ENCODE measurements at regions not wholly inside any gene's neighbourhood (a gene's known extent, or its start where the extent isn't known, plus 50 kb on each side); places are given as distances from the start of the nearest gene placed in this dataset.
A peak's percentile ranks its signal among the peaks of the same experiment; 100 is the strongest.

DNA sequence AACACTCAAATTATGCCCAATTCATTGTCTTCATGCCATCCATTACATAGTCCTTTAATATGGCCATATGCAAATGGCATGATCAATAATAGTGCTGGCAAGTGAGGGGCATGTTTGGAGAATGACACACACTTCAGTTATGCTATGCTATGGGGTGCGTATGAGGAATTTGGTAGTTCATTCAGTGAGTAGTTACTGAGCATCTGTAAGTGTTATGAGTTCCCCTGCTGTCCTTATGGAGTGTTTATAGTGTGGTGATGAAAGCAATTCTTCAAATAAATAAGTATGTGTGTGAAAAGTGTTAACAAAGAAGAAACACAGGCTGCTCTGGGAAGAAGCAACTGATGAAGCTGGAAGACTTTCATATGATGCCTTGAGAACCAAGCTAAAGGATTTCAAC is 383.7 kb upstream of the SLC14A2 start:
- no peak for DNase-seq

DNA sequence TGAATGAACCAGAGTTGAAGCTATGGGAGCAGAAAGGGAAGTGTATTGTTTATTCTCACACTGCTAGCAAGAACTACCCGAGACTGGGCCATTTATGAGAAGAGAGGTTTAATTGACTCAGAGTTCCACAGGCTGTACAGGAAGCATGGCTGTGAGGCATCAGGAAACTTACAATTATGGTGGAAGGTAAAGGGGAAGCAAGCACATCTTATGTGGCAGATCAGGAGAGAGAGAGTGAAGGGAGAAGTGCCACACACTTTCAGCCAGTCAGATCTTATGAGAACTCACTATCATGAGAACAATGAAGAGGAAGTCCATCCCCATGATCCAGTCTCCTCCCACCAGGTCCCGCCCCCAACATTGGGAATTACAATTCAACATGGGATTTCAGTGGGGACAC is 383.2 kb upstream of the SLC14A2 start:
- DNase-seq = peak; percentile 39

DNA sequence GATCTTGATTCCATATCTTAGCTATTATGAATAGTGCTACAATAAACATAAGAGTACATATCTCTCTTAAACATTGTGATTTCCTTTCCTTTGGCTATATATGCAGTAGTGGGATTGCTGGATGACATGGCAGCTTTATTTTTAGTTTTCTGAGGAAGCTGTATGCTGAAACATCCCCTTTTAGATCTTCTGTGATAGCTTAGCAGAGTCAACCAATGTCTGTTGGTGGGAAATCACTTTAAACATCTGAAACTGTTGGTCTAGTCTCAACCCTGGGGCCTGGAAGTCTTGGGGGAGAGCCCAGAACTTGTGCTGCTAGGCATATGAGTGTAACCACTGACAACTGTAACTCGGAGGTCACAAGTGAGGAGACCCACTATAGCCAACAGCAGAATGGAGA is 378.6 kb upstream of the SLC14A2 start:
- DNase-seq = peak; percentile 26

DNA sequence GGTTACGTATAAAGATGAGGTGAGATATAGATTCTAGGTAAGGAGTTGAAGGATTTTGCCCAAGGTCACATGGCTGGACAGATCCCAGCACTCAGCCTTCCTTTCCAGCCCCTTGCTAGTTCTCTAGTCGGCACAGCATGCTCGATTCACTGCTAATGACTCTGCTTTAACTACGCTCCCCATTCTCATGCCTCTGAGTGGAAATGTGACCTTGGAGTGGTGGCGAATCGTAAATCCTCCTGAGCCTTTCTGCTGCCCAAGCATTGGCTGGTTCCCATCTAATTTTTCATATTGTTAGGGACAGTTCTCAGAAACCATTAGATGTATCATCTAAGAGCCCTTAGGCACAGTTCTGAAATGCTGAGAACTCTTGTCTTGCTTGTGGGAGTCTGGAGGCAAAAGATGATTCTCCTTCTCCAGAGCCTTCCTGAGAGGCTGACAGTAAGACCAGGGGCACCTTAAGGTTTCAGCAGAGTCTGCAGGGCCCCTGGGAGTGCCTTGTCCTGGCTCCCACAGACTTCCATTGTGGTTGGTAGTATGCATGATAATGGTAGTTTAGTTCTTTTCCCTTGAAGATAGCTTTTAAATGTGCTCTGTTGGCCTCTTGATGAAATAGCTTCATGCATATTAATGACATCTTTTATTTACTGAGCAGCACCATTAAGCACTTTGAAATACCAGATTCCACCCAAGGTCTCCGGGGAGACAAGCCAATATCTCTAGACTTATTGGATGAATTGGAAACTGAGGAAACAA is 377.8 kb upstream of the SLC14A2 start:
- DNase-seq = no peak

GRCh38 chr18:45241271-45241670 is 374.0 kb upstream of the SLC14A2 start:
- DNase-seq = no peak

GRCh38 chr18:45241982-45242565 is 373.2 kb upstream of the SLC14A2 start:
- no peak for DNase-seq

- DNase-seq = peak; percentile 39
Measured at GRCh38 chr18:45243340-45244110, 371.8 kb upstream of the SLC14A2 start.

GRCh38 chr18:45245091-45245511 is 370.2 kb upstream of the SLC14A2 start:
- DNase-seq = no peak

DNA sequence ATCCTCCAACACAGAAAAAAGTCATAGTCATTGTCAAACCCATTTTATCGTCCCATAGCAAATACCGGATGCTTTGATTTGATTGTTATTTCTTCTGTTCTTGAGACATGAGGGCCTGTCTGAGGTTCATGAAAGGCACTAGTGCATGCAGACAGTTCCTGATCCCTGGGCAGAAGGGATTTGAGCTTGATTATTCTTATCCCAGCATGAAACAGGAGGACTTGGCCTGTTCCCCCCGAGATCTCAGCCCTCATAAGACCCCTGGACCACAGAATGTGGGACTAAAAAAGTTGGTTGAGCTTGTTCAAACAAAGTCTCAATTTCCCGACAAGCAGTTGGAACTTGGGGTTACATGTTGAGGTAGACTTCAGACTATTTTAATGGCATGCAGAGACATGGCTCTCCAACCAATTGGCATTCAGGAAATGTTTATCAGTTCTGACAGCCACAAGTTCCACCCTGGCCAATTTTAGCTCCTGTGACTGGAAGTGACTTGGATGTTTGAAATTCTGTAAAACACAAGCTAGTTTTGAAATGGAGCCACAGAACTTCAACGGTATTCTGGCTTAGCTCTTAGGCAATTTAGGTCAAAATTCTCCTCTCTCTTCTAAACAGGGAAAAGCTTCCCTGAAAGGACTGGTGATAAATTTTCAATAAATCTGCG is 366.9 kb upstream of the SLC14A2 start:
- peak; percentile 39 for DNase-seq

DNA sequence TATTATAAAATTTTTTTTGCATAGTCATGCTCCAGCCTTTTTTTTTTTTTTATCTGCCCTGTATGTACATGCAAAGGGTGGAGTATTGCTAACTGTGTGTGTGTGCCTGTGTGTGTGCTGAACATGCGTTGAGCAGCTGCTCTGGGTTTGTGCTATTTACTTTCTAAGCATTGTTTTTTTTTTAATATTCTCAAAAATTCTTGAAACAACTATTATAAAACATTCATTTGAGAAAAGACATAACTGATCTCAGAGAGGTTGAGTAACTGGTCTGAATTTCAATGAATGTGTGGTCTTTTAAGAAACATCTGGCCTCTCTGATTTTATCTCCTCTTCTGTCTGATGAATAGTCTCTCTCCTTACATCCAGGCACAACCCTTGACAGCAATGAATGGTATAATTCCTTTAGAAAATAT is 366.0 kb upstream of the SLC14A2 start:
- DNase-seq = no peak

GRCh38 chr18:45250479-45250878 is 364.8 kb upstream of the SLC14A2 start:
- peak; percentile 39 for DNase-seq

DNA sequence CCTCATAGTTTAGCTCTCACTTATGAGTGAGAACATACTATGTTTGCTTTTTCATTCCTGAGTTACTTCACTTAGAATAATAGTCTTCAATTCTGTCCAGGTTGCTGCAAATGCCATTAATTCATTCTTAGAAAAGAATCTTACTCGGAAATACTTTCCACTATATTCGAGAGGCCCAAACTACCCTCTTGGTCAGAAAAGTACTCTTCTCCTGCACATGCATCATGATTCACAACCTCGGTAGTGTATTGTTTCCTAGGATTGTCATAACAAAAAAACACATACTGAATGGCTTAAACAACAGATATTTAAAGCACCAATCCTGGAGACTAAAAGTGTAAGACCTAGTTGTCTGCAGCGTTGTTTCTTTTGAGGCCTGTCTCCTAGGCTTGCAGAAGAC is 364.0 kb upstream of the SLC14A2 start:
- no peak for DNase-seq

DNA sequence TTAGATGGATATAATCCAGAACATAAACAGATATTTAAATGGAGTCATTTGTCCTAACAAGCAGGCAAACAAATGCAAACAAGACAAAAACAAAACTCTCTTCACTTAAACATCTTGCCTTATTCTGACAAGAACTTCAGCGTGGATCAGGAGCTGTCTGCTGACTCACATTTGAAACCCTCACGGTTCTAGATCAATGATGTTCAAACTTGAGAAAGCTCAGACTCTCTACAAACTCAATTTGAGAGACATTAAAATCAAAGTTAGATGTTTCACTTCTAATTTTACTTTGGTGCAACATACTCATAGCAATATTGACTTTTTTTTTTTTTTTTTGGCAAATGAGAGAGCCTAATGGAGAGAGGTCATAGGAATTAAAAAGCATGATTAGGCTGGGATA is 362.8 kb upstream of the SLC14A2 start:
- no peak for DNase-seq

DNA sequence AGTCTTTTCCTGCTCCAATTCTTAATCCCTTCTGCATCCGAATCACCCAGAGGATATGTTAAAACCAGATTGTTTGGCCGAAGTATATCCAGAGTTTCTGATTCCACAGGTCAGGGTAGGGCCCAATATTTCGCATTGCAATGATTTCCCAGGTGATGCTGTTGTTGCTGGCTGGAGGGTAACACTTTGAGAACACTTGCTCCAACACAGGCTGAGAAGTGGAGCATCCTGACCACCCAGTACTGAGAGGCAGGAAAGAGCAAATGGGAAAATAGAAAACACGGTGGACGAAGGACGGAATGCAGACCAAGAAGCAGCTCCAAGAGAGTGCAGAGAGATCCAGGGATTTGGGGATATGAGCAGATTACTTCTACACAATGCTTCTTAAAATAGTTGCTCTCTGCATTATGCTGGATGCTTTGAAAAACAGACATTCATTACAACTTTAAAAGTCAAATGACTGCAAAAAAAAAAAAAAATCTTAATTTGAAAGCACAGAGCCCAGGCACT is 362.2 kb upstream of the SLC14A2 start:
- DNase-seq = no peak

GRCh38 chr18:45253973-45254708 is 361.1 kb upstream of the SLC14A2 start:
- DNase-seq = no peak

- no peak for DNase-seq
Measured at GRCh38 chr18:45254709-45255082, 360.6 kb upstream of the SLC14A2 start.

DNA sequence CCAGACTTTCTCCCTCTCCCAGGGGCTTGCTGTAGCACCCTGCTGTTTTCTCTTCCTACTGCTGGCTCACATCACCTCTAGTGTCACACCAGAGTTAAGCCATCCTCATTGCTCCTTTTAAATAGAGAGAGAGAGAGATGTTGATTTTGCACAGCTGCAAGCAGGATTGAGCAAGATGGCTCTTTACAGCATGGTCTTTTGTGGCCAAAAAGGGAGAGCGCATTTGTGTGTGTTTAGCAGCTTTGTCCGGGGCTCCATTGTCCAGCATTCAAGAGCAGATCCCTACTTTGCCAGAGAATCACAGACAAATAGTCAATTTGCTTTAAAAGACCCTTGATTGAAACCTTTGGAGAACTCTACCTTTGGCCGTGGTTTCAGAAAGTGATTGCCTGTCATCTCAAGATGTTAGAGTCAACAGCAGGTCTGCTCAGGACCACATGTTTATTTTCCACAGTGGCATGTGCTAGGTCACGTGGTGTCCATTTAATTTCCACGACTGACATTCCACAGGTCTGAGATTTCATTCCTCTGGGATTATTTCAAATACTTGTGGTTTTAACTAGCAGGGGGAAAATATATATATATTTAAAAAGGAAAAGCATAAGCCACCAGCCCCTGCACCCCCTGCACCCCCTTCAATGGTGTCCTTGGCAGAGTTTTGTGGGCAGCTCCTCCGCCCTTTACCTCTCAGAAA is 359.9 kb upstream of the SLC14A2 start:
- no peak for DNase-seq

- no peak for DNase-seq
Measured at GRCh38 chr18:45260125-45260524, 355.2 kb upstream of the SLC14A2 start.

GRCh38 chr18:45266023-45266422 is 349.3 kb upstream of the SLC14A2 start:
- no peak for DNase-seq

GRCh38 chr18:45267622-45268021 is 347.7 kb upstream of the SLC14A2 start:
- no peak for DNase-seq

- no peak for DNase-seq
Measured at GRCh38 chr18:45268583-45268982, 346.7 kb upstream of the SLC14A2 start.

GRCh38 chr18:45270289-45270771 is 344.9 kb upstream of the SLC14A2 start:
- DNase-seq = no peak

Measured in inflammatory macrophage treated with lipopolysaccharide for 4 hours (primary cell).